ENCODE measurements at regions not wholly inside any gene's neighbourhood (a gene's known extent, or its start where the extent isn't known, plus 50 kb on each side); places are given as distances from the start of the nearest gene placed in this dataset.

- Histone ChIP-seq H3K56ac (ENCODE audit: extremely low read depth, insufficient read depth, low read length) (no peak overlapping the region), H3K4ac (ENCODE audit: low read depth, low read length) (no peak overlapping the region), H2BK20ac (ENCODE audit: low read depth, low read length) (no peak overlapping the region), H3K4me3 (ENCODE audit: insufficient read depth, low read depth, low read length) (no peak overlapping the region), H3K79me1 (ENCODE audit: low read depth in 1 of 2, low read length in 2 of 2) (no peaks in the 10 kb centered on the region), H4K91ac (ENCODE audit: insufficient read depth, low read depth, low read length) (no peak overlapping the region), H2BK15ac (ENCODE audit: low read depth, low read length) (no peak overlapping the region), H3K9ac (ENCODE audit: low read depth, low read length) (no peak overlapping the region), H2AK5ac (ENCODE audit: low read depth, low read length) (no peak overlapping the region), H3K23ac (ENCODE audit: low read depth, low read length) (no peak overlapping the region), H2AFZ (replicated peaks; ENCODE audit: low read length, poor library complexity) (no peak overlapping the region), H2AK9ac (replicated peaks; ENCODE audit: low read depth, low read length, poor library complexity) (no peak overlapping the region), H3K14ac (replicated peaks; ENCODE audit: low read depth, low read length) (no peak overlapping the region), H3K27ac (ENCODE audit: insufficient read depth, low read length) (no peak overlapping the region), H3K4me1 (ENCODE audit: control insufficient read depth, insufficient read depth, low read length) (no peaks in the 10 kb centered on the region), H3K18ac (ENCODE audit: low read depth, low read length) (no peak overlapping the region), H3K4me2 (ENCODE audit: low read depth, low read length) (no peak overlapping the region), H3K9me3 (ENCODE audit: control insufficient read depth, insufficient read depth, low read length) (peaks cover 20% of the 10 kb centered on the region), H3K27me3 (ENCODE audit: control insufficient read depth, insufficient read depth, low read length) (no peaks in the 10 kb centered on the region), H4K8ac (ENCODE audit: low read depth in 2 of 2, low read length in 2 of 2) (no peak overlapping the region), H2BK120ac (ENCODE audit: low read depth, low read length) (no peak overlapping the region), H4K20me1 (ENCODE audit: insufficient read depth, low read length) (no peaks in the 10 kb centered on the region), H4K5ac (ENCODE audit: low read depth, low read length) (no peak overlapping the region), H2BK5ac (ENCODE audit: low read depth, low read length, poor library complexity, severe bottlenecking) (no peak overlapping the region), H3K36me3 (ENCODE audit: control insufficient read depth, insufficient read depth, low read length) (no peaks in the 10 kb centered on the region), H3K9me1 (ENCODE audit: insufficient read depth, low read length) (no peaks in the 10 kb centered on the region)
- ATAC-seq (ENCODE audit: low read depth), result no peak
- BruUV-seq (replicated peaks), result no TSS peak
- intact Hi-C loops (cut with micrococcal nuclease), result no loop called here
- dilution Hi-C loops (cut with HindIII; ENCODE audit: low sequenced_read_pairs, unreplicated experiment), result no loop called here
- TF ChIP-seq MAZ (IDR thresholded peaks at IDR 0.05; ENCODE audit: borderline replicate concordance, low read depth, low read length), result no peak
- TF ChIP-seq FOS (IDR thresholded peaks at IDR 0.05; ENCODE audit: low read depth, low read length), result no peak
- TF ChIP-seq MXI1 (IDR thresholded peaks at IDR 0.05; ENCODE audit: borderline replicate concordance, low read depth, low read length), result no peak
- CTCF ChIA-PET, result no interaction called here
- POLR2A ChIA-PET (ENCODE audit: unreplicated experiment), result no interaction called here
- DNase-seq, result no peak
- in situ Hi-C loops (cut with MboI; ENCODE audit: low sequenced_read_pairs), result no loop called here
Measured at GRCh38 chr10:111986079-111986478, 197.5 kb downstream of the GPAM start.
